ENCODE measurements at regions not wholly inside any gene's neighbourhood (a gene's known extent, or its start where the extent isn't known, plus 50 kb on each side); places are given as distances from the start of the nearest gene placed in this dataset.

DNA sequence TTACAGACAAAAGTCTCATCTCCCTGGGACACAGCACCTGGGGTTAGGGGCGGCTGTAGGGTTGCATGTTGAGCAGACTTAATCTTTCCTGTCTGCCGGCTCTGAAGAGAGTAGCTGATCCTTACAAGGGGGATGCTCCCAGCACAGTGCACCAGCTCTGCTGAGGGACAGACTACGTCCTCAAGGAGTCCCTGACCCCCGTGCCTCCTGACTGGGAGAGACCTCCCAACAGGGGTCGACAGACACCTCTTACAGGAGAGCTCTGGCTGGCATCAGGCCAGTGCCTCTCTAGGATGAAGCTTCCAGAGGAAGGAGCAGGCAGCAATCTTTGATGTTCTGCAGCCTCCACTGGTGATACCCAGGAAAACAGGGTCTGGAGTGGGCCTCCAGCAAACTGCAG lies 506.0 kb upstream of the FMR1 start:
- no peaks in the 10 kb centered on the region for H4K20me1 ChIP-seq (ENCODE audit: insufficient read depth, poor library complexity, severe bottlenecking)
- no peak for DNase-seq (ENCODE audit: low spot score)
- 75% methylated on average over 5 of the region's 5 CpGs for WGBS (ENCODE audit: low lambda C conversion rate, missing lambda C conversion rate)
- H3K9me2 ChIP-seq (replicated peaks; ENCODE audit: insufficient read depth), result no peaks in the 10 kb centered on the region
- TF ChIP-seq EZH2 (IDR thresholded peaks at IDR 0.05; ENCODE audit: borderline replicate concordance), result no peak
- H3K27ac ChIP-seq, result no peak overlapping the region
- no peaks in the 10 kb centered on the region for H3K36me3 ChIP-seq (replicated peaks; ENCODE audit: insufficient read depth, low read depth)
- H3K79me2 ChIP-seq, result no peaks in the 10 kb centered on the region
- H3K9me3 ChIP-seq (ENCODE audit: low read depth), result no peaks in the 10 kb centered on the region
- H3K27me3 ChIP-seq, result no peaks in the 10 kb centered on the region
- no peak overlapping the region for H3K4me3 ChIP-seq
- no peak overlapping the region for H2AFZ ChIP-seq
- H3K4me2 ChIP-seq, result no peak overlapping the region
- no peaks in the 10 kb centered on the region for H3K4me1 ChIP-seq (ENCODE audit: insufficient read depth)

GRCh38 chrX:147403040-147403439 lies 508.7 kb upstream of the FMR1 start:
- Histone ChIP-seq H3K4me1 (ENCODE audit: insufficient read depth) (no peaks in the 10 kb centered on the region), H3K36me3 (replicated peaks; ENCODE audit: insufficient read depth, low read depth) (no peaks in the 10 kb centered on the region), H3K9me2 (replicated peaks; ENCODE audit: insufficient read depth) (no peaks in the 10 kb centered on the region), H3K27ac (no peak overlapping the region), H2AFZ (no peak overlapping the region), H3K79me2 (no peaks in the 10 kb centered on the region), H4K20me1 (ENCODE audit: insufficient read depth, poor library complexity, severe bottlenecking) (no peaks in the 10 kb centered on the region), H3K27me3 (no peaks in the 10 kb centered on the region), H3K4me3 (no peak overlapping the region), H3K9me3 (ENCODE audit: low read depth) (no peaks in the 10 kb centered on the region), H3K4me2 (no peak overlapping the region)
- WGBS (ENCODE audit: low lambda C conversion rate, missing lambda C conversion rate), result 79% methylated on average over 1 of the region's 1 CpG
- TF ChIP-seq EZH2 (IDR thresholded peaks at IDR 0.05; ENCODE audit: borderline replicate concordance), result no peak
- TF ChIP-seq EZH2phosphoT487 (IDR thresholded peaks at IDR 0.05; ENCODE audit: low read depth, severe bottlenecking, unreplicated experiment), result no peak
- TF ChIP-seq, protein P1, sequence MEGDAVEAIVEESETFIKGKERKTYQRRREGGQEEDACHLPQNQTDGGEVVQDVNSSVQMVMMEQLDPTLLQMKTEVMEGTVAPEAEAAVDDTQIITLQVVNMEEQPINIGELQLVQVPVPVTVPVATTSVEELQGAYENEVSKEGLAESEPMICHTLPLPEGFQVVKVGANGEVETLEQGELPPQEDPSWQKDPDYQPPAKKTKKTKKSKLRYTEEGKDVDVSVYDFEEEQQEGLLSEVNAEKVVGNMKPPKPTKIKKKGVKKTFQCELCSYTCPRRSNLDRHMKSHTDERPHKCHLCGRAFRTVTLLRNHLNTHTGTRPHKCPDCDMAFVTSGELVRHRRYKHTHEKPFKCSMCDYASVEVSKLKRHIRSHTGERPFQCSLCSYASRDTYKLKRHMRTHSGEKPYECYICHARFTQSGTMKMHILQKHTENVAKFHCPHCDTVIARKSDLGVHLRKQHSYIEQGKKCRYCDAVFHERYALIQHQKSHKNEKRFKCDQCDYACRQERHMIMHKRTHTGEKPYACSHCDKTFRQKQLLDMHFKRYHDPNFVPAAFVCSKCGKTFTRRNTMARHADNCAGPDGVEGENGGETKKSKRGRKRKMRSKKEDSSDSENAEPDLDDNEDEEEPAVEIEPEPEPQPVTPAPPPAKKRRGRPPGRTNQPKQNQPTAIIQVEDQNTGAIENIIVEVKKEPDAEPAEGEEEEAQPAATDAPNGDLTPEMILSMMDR (IDR thresholded peaks at IDR 0.05; ENCODE audit: poor library complexity), result no peak
- no peak for DNase-seq (ENCODE audit: low spot score)

DNA sequence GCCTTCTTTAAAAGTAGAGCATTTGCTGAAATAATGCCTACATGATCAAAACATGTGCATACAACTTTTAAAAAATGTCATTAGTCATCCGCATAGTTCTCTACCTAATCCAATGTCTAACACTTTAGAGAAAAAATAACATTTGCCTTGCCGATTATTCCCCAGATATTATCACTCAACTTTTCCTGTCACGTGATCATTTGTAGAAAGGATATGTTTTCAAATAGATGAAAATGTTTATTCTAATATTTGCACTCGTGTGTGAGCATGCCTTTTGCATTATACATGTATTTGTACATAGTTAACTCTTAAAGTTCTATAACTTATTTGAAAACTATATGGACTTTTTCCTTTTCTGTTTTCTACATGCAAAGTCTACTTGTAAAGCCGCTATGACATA lies 533.0 kb upstream of the FMR1 start:
- 65% methylated on average over 5 of the region's 5 CpGs for WGBS (ENCODE audit: low lambda C conversion rate, missing lambda C conversion rate)

GRCh38 chrX:147377728-147378127 lies 534.0 kb upstream of the FMR1 start:
- H3K9me2 ChIP-seq (replicated peaks; ENCODE audit: insufficient read depth), result no peaks in the 10 kb centered on the region
- no peaks in the 10 kb centered on the region for H3K79me2 ChIP-seq
- no peak overlapping the region for H2AFZ ChIP-seq
- DNase-seq (ENCODE audit: low spot score), result no peak
- TF ChIP-seq EZH2phosphoT487 (IDR thresholded peaks at IDR 0.05; ENCODE audit: low read depth, severe bottlenecking, unreplicated experiment), result no peak
- TF ChIP-seq, protein P1 (IDR thresholded peaks at IDR 0.05; ENCODE audit: poor library complexity), result no peak
- no peak for TF ChIP-seq EZH2 (IDR thresholded peaks at IDR 0.05; ENCODE audit: borderline replicate concordance)
- H3K4me3 ChIP-seq, result no peak overlapping the region
- 25% methylated on average over 1 of the region's 1 CpG for WGBS (ENCODE audit: low lambda C conversion rate, missing lambda C conversion rate)
- H4K20me1 ChIP-seq (ENCODE audit: insufficient read depth, poor library complexity, severe bottlenecking), result no peaks in the 10 kb centered on the region
- no peaks in the 10 kb centered on the region for H3K9me3 ChIP-seq (ENCODE audit: low read depth)
- H3K4me1 ChIP-seq (ENCODE audit: insufficient read depth), result no peaks in the 10 kb centered on the region
- no peaks in the 10 kb centered on the region for H3K27me3 ChIP-seq
- no peak overlapping the region for H3K4me2 ChIP-seq
- H3K36me3 ChIP-seq (replicated peaks; ENCODE audit: insufficient read depth, low read depth), result no peaks in the 10 kb centered on the region
- no peak overlapping the region for H3K27ac ChIP-seq

More for the DNA sequence above, 533.0 kb upstream of the FMR1 start:
- Histone ChIP-seq H3K4me1 (ENCODE audit: insufficient read depth) (no peaks in the 10 kb centered on the region), H3K27me3 (no peaks in the 10 kb centered on the region), H3K9me3 (ENCODE audit: low read depth) (no peaks in the 10 kb centered on the region), H2AFZ (no peak overlapping the region), H3K27ac (no peak overlapping the region), H4K20me1 (ENCODE audit: insufficient read depth, poor library complexity, severe bottlenecking) (no peaks in the 10 kb centered on the region), H3K36me3 (replicated peaks; ENCODE audit: insufficient read depth, low read depth) (no peaks in the 10 kb centered on the region), H3K79me2 (no peaks in the 10 kb centered on the region), H3K4me3 (no peak overlapping the region), H3K9me2 (replicated peaks; ENCODE audit: insufficient read depth) (no peaks in the 10 kb centered on the region), H3K4me2 (no peak overlapping the region)
- no peak for DNase-seq (ENCODE audit: low spot score)
- TF ChIP-seq, protein P1 (IDR thresholded peaks at IDR 0.05; ENCODE audit: poor library complexity), result no peak
- no peak for TF ChIP-seq EZH2phosphoT487 (IDR thresholded peaks at IDR 0.05; ENCODE audit: low read depth, severe bottlenecking, unreplicated experiment)
- TF ChIP-seq EZH2 (IDR thresholded peaks at IDR 0.05; ENCODE audit: borderline replicate concordance), result no peak

All from hepatocyte (in vitro differentiated cells).